IMR-90 (cell line): ENCODE measurements at regions not wholly inside any gene's neighbourhood (a gene's known extent, or its start where the extent isn't known, plus 50 kb on each side); places are given as distances from the start of the nearest gene placed in this dataset.

Experiments
- BHLHE40 ChIP-seq: fragments of 150-350 bp; IDR thresholded peaks from 2 replicates; pipeline ENCODE4 v1.6.1; 2016; ENCODE audit warnings: mild to moderate bottlenecking, low read depth, low read length
- CEBPB ChIP-seq: IDR thresholded peaks from 2 replicates; pipeline ENCODE4 v1.6.1; 2012; ENCODE audit warnings: low read depth, low read length, improper control_type of control experiment
- CTCF ChIP-seq: conservative IDR thresholded peaks from 2 replicates; pipeline ENCODE4 v1.5.1; 2012; ENCODE audit warnings: mild to moderate bottlenecking, low read depth, low read length, improper control_type of control experiment
- FOS ChIP-seq: fragments of 150-350 bp; IDR thresholded peaks from 2 replicates; pipeline ENCODE4 v1.6.1; 2016; ENCODE audit warnings: low read depth, low read length
- MAFK ChIP-seq: IDR thresholded peaks from 2 replicates; pipeline ENCODE4 v1.6.1; 2012; ENCODE audit warnings: low read depth, low read length, improper control_type of control experiment
- MAZ ChIP-seq: IDR thresholded peaks from 2 replicates; pipeline ENCODE4 v1.6.1; 2012; ENCODE audit warnings: low read depth, mild to moderate bottlenecking, low read length, improper control_type of control experiment, moderate library complexity, borderline replicate concordance
- POLR2A ChIP-seq: IDR thresholded peaks from 2 replicates; pipeline ENCODE4 v1.6.1; 2012; ENCODE audit warnings: mild to moderate bottlenecking, low read depth, low read length
- RCOR1 ChIP-seq: IDR thresholded peaks from 2 replicates; pipeline ENCODE4 v1.6.1; 2012; ENCODE audit warnings: mild to moderate bottlenecking, low read length, improper control_type of control experiment; ENCODE audit not compliant: insufficient replicate concordance
- RFX5 ChIP-seq: IDR thresholded peaks from 2 replicates; pipeline ENCODE4 v1.8.0; 2012; ENCODE audit warnings: low read depth, mild to moderate bottlenecking, low read length, moderate library complexity
- TF ChIP-seq, protein P1 (sequence below): fragments of 150-350 bp; IDR thresholded peaks from 2 replicates; pipeline ENCODE4 v1.6.1; 2016; ENCODE audit warnings: low read depth, mild to moderate bottlenecking, low read length, moderate library complexity, borderline replicate concordance

DNA sequence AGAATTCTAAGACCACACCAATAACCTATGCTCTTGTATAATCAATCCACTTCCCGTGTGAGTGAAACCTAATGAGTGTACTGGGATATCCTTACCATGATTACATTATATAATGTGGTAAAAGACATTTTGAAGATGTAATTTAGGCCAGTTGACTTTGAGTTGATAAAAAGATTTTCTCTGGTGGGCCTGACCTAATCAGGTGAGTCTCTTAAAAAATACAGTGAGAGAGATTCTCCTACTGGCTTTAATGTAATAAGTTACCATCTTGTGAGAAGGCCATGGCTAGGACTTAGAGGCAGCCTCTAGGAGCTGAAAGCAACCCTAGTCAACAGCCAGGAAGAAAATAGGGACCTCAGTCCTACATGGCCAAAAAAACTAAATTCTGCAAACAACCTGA, 847.7 kb upstream of the HS3ST5 start:
- TF ChIP-seq CEBPB (no peak), CTCF (no peak), RFX5 (no peak), FOS (no peak), POLR2A (no peak), MAZ (no peak), RCOR1 (no peak), BHLHE40 (no peak), MAFK (no peak)
- TF ChIP-seq, protein P1, sequence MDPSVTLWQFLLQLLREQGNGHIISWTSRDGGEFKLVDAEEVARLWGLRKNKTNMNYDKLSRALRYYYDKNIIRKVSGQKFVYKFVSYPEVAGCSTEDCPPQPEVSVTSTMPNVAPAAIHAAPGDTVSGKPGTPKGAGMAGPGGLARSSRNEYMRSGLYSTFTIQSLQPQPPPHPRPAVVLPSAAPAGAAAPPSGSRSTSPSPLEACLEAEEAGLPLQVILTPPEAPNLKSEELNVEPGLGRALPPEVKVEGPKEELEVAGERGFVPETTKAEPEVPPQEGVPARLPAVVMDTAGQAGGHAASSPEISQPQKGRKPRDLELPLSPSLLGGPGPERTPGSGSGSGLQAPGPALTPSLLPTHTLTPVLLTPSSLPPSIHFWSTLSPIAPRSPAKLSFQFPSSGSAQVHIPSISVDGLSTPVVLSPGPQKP: no peak
